IMR-90 (cell line): ENCODE measurements at regions not wholly inside any gene's neighbourhood (a gene's known extent, or its start where the extent isn't known, plus 50 kb on each side); places are given as distances from the start of the nearest gene placed in this dataset.

Source experiments
- ATAC-seq: fragments of 200-7000 bp; cut with Tn5 transposase; 2 replicates; pipeline ENCODE4 v1.9.1; 2020; ENCODE audit warnings: low read depth, mild to moderate bottlenecking, moderate library complexity
- BruUV-seq: library from RNA; stranded (reverse); fragments of 400-500 nt; replicated peaks from 2 replicates; lab custom pipeline; 2021; lab: Mats Ljungman, UMichigan
- CTCF ChIA-PET: fragments of 300-600 bp; formaldehyde crosslinking; extraction: SDS; loops from one replicate; lab custom pipeline; 2021; ENCODE audit warnings: antibody characterized with exemption; lab: Yijun Ruan, JAX
- POLR2A ChIA-PET: fragments of 300-600 bp; sonication (Branson Sonifier 250); formaldehyde crosslinking; loops from one replicate; lab custom pipeline; 2022; ENCODE audit warnings: antibody characterized with exemption; ENCODE audit not compliant: unreplicated experiment; lab: Charles Lee
- DNase-seq: peaks from one replicate; pipeline ENCODE4 v3.0.0; 2013
- H2AFZ ChIP-seq: replicated peaks from 2 replicates; pipeline ENCODE3; 2013; ENCODE audit warnings: low read length, mild to moderate bottlenecking; ENCODE audit not compliant: poor library complexity
- H2AK5ac ChIP-seq: 2 replicates; pipeline ENCODE4 v1.6.1; 2013; ENCODE audit warnings: low read depth, low read length, inconsistent platforms
- H2AK9ac ChIP-seq: replicated peaks from 2 replicates; pipeline ENCODE3; 2013; ENCODE audit warnings: mild to moderate bottlenecking, low read depth, low read length, moderate library complexity; ENCODE audit not compliant: poor library complexity
- H2BK120ac ChIP-seq: 2 replicates; pipeline ENCODE4 v1.6.1; 2013; ENCODE audit warnings: low read depth, low read length, inconsistent platforms
- H2BK15ac ChIP-seq: 3 replicates; pipeline ENCODE4 v1.6.1; 2013; ENCODE audit warnings: low read depth, low read length, inconsistent platforms
- H2BK20ac ChIP-seq: 2 replicates; pipeline ENCODE4 v1.6.1; 2013; ENCODE audit warnings: low read depth, mild to moderate bottlenecking, inconsistent platforms, low read length, moderate library complexity
- H2BK5ac ChIP-seq: 2 replicates; pipeline ENCODE4 v1.6.1; 2013; ENCODE audit warnings: mild to moderate bottlenecking, low read depth, low read length, inconsistent platforms; ENCODE audit not compliant: poor library complexity, severe bottlenecking
- H3K14ac ChIP-seq: replicated peaks from 2 replicates; pipeline ENCODE4 v1.6.1; 2013; ENCODE audit warnings: low read depth, low read length, inconsistent platforms
- H3K18ac ChIP-seq: 2 replicates; pipeline ENCODE4 v1.6.1; 2013; ENCODE audit warnings: low read depth, low read length, control low read depth
- H3K23ac ChIP-seq: 2 replicates; pipeline ENCODE4 v1.6.1; 2013; ENCODE audit warnings: low read depth, low read length, inconsistent platforms
- H3K27ac ChIP-seq: 2 replicates; pipeline ENCODE4 v1.5.1; 2013; ENCODE audit warnings: mild to moderate bottlenecking, control low read depth, low read length; ENCODE audit not compliant: insufficient read depth
- H3K27me3 ChIP-seq: 2 replicates; pipeline ENCODE4 v1.6.1; 2013; ENCODE audit warnings: low read length; ENCODE audit not compliant: control insufficient read depth, insufficient read depth
- H3K36me3 ChIP-seq: 2 replicates; pipeline ENCODE4 v1.6.1; 2013; ENCODE audit warnings: low read length, mixed read lengths; ENCODE audit not compliant: control insufficient read depth, insufficient read depth
- H3K4ac ChIP-seq: 2 replicates; pipeline ENCODE4 v1.6.1; 2013; ENCODE audit warnings: low read depth, low read length, inconsistent platforms
- H3K4me1 ChIP-seq: 2 replicates; pipeline ENCODE4 v1.6.1; 2013; ENCODE audit warnings: low read length, mixed read lengths; ENCODE audit not compliant: control insufficient read depth, insufficient read depth
- H3K4me2 ChIP-seq: 2 replicates; pipeline ENCODE4 v1.6.1; 2013; ENCODE audit warnings: low read depth, mild to moderate bottlenecking, control low read depth, low read length, moderate library complexity
- H3K4me3 ChIP-seq: 2 replicates; pipeline ENCODE4 v1.5.1; 2013; ENCODE audit warnings: low read depth, mild to moderate bottlenecking, control low read depth, low read length, moderate library complexity; ENCODE audit not compliant: insufficient read depth
- H3K56ac ChIP-seq: 2 replicates; pipeline ENCODE4 v1.6.1; 2013; ENCODE audit warnings: low read length, inconsistent platforms; ENCODE audit not compliant: insufficient read depth; ENCODE audit errors: extremely low read depth
- H3K79me1 ChIP-seq, 2 experiments: 2 replicates each; pipeline ENCODE4 v1.6.1; 2013; ENCODE audit warnings: low read length in 2 of 2, inconsistent platforms in 1 of 2, low read depth in 1 of 2
- H3K9ac ChIP-seq: 2 replicates; pipeline ENCODE4 v1.6.1; 2013; ENCODE audit warnings: low read depth, low read length, control low read depth
- H3K9me1 ChIP-seq: 2 replicates; pipeline ENCODE4 v1.6.1; 2013; ENCODE audit warnings: low read length, inconsistent platforms; ENCODE audit not compliant: insufficient read depth
- H3K9me3 ChIP-seq: 2 replicates; pipeline ENCODE4 v1.6.1; 2013; ENCODE audit warnings: low read length; ENCODE audit not compliant: control insufficient read depth, insufficient read depth
- H4K20me1 ChIP-seq: 2 replicates; pipeline ENCODE4 v1.6.1; 2013; ENCODE audit warnings: low read length, inconsistent platforms; ENCODE audit not compliant: insufficient read depth
- H4K5ac ChIP-seq: 2 replicates; pipeline ENCODE4 v1.6.1; 2013; ENCODE audit warnings: mild to moderate bottlenecking, low read depth, low read length, control low read depth
- H4K8ac ChIP-seq, 2 experiments: 2 replicates each; pipeline ENCODE4 v1.6.1; 2013; ENCODE audit warnings: low read depth in 2 of 2, low read length in 2 of 2, control low read depth in 1 of 2, inconsistent platforms in 1 of 2
- H4K91ac ChIP-seq: 2 replicates; pipeline ENCODE4 v1.6.1; 2013; ENCODE audit warnings: low read depth, low read length, inconsistent platforms; ENCODE audit not compliant: insufficient read depth
- RAD21 ChIP-seq: IDR thresholded peaks from 2 replicates; pipeline ENCODE4 v1.6.1; 2012; ENCODE audit warnings: low read length, improper control_type of control experiment
- WGBS, 2 experiments: methylation state at CpG; one replicate each; pipeline versions ENCODE4 v1.1.5 to v1.1.7; 2013; ENCODE audit warnings: missing lambda C conversion rate in 2 of 2; ENCODE audit not compliant: insufficient read length in 1 of 2; ENCODE audit errors: extremely low coverage in 2 of 2; 5-methylcytosine and 5-hydroxymethylcytosine counted together
- dilution Hi-C: fragments of 300-500 bp; cut with HindIII; formaldehyde crosslinking; loops from one replicate; pipeline ENCODE4 v1.14.3; 2018; ENCODE audit warnings: low sequenced_read_pairs; ENCODE audit not compliant: unreplicated experiment
- in situ Hi-C: fragments of 300-500 bp; cut with MboI; formaldehyde crosslinking; loops from 3 replicates; pipeline ENCODE4 v1.14.3; 2019; ENCODE audit warnings: low sequenced_read_pairs, inconsistent platforms, mixed read lengths
- intact Hi-C: fragments of 100-400 bp; cut with micrococcal nuclease; formaldehyde crosslinking; loops from 2 replicates; pipeline ENCODE4 v1.10.0; 2022

DNA sequence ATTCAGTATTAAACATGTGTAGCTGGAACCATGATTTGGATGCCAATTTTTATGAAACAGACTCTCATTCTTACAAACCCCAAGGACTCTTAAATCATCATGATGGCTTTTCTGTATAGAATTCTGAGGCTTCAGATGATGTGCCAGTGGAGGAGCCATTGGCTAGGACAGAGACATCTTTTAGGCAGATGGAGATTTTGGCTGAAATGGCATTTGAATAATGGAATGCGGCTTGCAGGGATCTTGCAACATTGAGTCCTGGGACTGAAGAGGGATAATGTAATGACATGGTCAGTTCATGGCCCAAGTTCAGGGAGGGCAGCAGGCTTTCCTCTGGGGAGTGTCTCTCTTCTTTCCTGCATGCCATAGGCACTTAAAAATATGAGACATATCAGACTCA lies 172.4 kb downstream of the ABCA8 start:
- H3K18ac ChIP-seq: no peak overlapping the region
- no peak overlapping the region for H3K4me3 ChIP-seq
- no peak overlapping the region for H3K56ac ChIP-seq
- ChIA-PET POLR2A (no interaction called here), CTCF (no interaction called here)
- no peak overlapping the region for H4K5ac ChIP-seq
- H4K91ac ChIP-seq: no peak overlapping the region
- H2AK5ac ChIP-seq: no peak overlapping the region
- no TSS peak for BruUV-seq
- no peaks in the 10 kb centered on the region for H4K20me1 ChIP-seq
- H3K9me1 ChIP-seq: peaks cover 3% of the 10 kb centered on the region; the same call in 1 of the 2 replicates
- H3K79me1 ChIP-seq: no peaks in the 10 kb centered on the region
- H3K14ac ChIP-seq: no peak overlapping the region
- intact Hi-C loops: no loop called here
- H3K23ac ChIP-seq: no peak overlapping the region
- H3K36me3 ChIP-seq: no peaks in the 10 kb centered on the region
- DNase-seq (no peak), ATAC-seq (no peak)
- dilution Hi-C loops: no loop called here
- H3K4ac ChIP-seq: 0 out of 2 replicates have a peak overlapping the region, but pooled peaks have one; percentile 9
- H4K8ac ChIP-seq: no peak overlapping the region
- no peaks in the 10 kb centered on the region for H3K4me1 ChIP-seq
- H3K9me3 ChIP-seq: no peaks in the 10 kb centered on the region
- H2AK9ac ChIP-seq: no peak overlapping the region
- H3K4me2 ChIP-seq: no peak overlapping the region
- no peak overlapping the region for H2BK20ac ChIP-seq
- WGBS, 2 experiments: no CpG with 5 or more reads among the region's 1 CpG
- TF ChIP-seq RAD21: no peak
- H2BK120ac ChIP-seq: no peak overlapping the region
- H3K27ac ChIP-seq: no peak overlapping the region
- H2AFZ ChIP-seq: no peak overlapping the region
- H3K27me3 ChIP-seq: no peaks in the 10 kb centered on the region
- no peak overlapping the region for H3K9ac ChIP-seq
- in situ Hi-C loops: loop anchor here (25.0 kb wide), 1 partner anchor 705 kb away; no protein-coding TSS in a partner anchor
- H2BK15ac ChIP-seq: no peak overlapping the region
- H2BK5ac ChIP-seq: no peak overlapping the region
